ENCODE measurements at regions not wholly inside any gene's neighbourhood (a gene's known extent, or its start where the extent isn't known, plus 50 kb on each side); places are given as distances from the start of the nearest gene placed in this dataset.

DNA sequence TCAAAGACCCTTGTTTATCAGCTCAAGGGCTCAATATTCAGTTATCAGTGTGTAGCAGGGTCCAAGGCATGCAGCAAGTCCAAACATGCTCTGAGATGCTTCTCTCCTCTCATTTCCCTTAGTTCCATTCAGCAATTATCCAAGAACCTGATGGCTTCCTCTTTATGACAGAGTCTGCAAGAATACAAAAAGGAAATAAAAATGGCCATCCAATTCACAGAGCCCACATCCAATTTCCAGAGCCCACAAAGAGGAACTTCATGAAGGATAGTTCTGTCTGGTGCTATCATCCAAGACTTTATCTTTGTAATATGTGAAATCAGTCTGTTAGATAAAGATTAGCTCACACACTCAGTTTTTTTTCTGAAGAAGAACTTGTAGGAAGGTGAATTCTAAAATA is 217.2 kb downstream of the LACC1 start:
- no peak for DNase-seq (ENCODE audit: low spot score)

DNA sequence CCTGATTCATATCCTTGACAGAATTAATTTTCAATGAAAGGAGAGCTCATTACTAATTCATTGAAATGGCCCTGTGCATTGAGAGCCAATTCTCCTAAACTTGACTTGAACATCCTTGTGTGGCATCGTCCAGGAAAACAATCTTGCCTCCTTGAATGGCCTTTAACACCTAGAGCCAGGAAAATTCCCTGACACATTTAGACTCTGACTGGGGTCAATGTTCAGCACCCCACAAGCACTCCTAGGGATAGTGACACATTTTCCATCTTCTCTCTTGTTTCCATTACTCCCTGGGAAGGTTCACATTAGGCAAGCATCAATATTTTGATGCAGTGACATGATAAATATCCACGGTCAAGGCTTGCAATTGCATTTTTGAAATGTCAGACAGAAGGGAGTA is 218.9 kb downstream of the LACC1 start:
- DNase-seq (ENCODE audit: low spot score), result no peak

DNA sequence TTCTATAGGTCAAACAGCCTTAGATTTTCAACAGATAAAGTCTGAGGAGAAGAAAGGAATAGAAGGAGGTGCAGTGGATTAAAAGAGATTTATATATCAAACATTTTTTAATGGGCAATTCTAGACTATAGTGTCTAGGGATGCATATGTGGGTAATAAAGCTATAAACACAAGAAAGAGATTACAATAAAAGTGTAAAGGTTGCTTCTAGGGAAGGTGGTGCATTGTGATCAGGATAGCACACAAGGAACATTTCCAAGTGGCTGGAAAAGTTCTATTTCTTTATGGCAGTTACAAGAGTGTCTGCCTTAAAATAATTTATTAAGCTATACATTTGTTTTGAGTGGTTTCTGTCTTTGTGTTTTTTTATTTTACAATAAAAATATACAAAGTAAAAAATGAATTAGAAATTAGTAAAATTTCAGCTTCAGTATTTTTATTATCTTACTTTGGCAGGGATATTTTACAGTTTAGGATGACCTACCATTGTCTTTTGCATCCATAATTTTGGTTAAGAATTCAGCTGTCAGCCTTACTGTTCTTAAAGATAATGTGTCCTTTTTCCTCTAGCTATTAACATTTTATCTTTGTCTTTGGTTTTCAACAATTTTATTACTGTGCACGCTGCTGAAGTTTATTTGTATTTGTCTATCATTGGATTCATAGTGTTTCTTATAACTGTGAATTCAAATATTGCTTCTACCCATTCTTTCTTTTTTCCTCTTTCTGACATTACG is 221.8 kb downstream of the LACC1 start:
- no peak for DNase-seq (ENCODE audit: low spot score)

DNA sequence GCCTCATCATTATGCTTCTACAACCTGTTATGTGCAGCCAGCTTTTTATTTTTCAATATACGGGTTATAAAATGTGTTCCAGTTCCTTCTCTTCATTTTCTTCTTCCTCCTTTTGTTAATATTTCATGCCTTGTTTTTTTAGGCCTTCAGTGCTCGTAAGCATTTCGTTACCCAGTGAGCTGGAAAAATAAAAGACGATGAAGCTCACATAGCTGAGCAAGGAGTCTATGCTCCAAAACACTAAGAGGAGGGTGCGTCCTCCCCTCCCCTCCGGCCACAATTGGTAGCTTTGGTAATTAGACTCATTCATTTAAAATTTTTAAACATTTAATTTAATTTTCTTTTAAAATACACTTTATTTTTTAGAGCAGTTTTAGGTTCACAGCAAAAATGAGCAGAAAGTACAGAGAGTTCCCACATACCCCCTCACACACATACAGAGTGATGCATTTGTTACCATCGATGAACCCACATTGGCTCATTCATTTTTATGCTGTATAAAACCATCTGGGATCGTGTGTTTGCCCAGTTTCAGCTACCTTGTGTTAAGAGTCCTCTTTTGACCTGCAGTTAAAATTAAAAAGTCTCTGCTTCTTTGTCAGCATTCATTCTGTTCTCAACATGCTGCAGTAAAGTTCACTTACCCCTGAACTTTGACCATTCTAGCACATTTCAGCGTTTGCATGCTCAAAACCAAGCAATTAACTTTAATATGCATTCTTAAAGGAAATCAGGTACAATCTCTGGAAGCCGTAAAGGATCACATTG is 223.9 kb downstream of the LACC1 start:
- no peak for DNase-seq (ENCODE audit: low spot score)

DNA sequence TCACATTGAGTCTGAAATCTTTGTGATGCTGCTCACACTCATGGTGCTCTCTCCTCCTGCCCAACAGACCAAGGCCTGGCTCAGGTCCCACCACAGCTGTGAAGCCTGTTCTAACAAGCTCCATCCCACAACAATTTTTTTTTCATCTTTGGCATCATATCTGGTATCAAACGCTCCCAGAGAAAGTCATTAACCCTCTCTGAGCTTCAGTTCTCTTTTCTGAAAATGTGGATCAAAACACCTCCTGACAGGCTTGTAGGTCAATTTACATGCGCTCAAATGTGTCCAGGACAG is 224.4 kb downstream of the LACC1 start:
- no peak for DNase-seq (ENCODE audit: low spot score)

GRCh38 chr13:44104969-44105368 is 225.3 kb downstream of the LACC1 start:
- no peak for DNase-seq (ENCODE audit: low spot score)

- no peak for DNase-seq (ENCODE audit: low spot score)
Observed at GRCh38 chr13:44106266-44107152, 226.8 kb downstream of the LACC1 start.

DNA sequence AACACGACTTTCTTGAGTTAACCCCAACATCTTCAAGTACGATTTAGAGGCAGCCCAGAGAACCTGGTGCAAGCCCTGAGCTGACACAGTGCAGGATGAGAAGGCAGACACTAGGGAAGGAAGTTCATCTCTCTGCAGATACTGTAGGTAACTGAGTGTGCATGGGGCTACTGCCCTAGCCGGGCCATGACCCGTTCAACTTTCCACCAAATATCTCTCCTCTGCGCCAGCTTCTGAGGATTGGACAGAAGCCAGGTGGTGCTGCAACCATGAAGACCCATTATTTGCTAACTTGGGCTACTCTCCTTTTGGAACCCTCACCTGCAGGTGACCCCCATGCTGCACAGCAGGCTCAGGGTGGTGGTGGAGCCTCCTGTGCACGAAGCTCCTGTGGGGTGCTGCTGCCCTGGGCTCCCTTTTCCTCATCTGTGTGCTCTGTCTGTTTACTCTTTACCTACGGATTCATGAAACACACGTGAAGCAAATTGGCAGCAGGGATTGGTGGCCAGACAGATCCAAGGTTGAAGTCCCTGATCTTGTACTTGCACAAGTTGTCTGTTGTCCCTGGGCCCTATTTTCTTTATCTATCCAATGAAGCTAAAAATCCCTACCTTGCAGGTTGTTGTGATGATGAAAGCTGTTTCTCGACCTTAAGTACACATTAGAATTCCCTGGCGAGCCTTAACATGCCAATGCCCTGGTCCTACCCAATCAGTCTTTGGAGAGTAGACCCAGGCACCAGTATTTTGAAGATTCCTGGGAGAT is 227.8 kb downstream of the LACC1 start:
- DNase-seq (ENCODE audit: low spot score), result no peak

- DNase-seq (ENCODE audit: low spot score), result peak; percentile 16
Observed at GRCh38 chr13:44108331-44108858, 228.7 kb downstream of the LACC1 start.

DNA sequence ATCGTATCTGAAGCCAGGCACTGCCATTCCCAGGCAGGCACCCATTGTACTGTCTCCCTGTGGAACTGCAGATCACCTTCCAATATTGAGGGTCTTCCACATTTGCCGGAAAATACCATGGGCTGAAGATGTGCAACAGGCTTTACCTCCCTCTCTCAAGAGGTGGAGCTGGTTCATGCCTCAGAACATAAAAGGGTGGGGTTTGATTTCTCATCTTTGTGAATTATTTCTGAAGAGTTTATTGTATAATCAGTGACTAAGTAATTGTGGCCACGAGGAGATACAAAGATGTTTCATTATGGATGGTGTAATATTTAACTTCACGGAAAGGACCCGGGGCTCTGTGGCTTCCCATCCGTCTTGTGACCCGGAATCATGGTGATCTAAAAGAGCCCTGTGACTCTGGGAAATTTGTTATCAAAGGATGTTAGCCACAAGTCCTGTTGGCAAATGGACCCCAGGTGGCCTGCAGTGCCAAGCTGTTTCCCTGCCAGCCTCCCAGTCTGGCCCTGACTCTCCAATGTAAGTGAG is 230.5 kb downstream of the LACC1 start:
- no peak for DNase-seq (ENCODE audit: low spot score)

DNA sequence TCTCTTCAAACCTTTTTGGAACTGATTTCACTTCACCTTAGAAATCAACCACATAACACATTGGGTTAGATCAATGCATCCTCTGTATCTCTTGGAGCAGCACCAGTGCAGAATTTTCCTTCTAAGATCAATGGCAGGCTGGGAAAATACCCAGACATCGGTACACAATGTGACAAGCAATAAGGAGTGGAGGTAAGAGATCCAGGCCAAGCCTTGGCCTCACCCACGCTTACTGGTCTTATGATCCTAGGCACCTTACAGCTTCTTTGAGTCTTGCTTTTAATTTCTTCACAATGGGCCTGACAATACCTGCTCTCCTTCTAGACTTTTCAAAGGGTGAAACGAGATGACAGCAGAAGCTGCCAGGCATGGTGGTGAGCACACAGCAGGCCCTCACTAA is 232.0 kb downstream of the LACC1 start:
- no peak for DNase-seq (ENCODE audit: low spot score)

GRCh38 chr13:44112700-44113329 is 233.1 kb downstream of the LACC1 start:
- DNase-seq (ENCODE audit: low spot score), result no peak

DNA sequence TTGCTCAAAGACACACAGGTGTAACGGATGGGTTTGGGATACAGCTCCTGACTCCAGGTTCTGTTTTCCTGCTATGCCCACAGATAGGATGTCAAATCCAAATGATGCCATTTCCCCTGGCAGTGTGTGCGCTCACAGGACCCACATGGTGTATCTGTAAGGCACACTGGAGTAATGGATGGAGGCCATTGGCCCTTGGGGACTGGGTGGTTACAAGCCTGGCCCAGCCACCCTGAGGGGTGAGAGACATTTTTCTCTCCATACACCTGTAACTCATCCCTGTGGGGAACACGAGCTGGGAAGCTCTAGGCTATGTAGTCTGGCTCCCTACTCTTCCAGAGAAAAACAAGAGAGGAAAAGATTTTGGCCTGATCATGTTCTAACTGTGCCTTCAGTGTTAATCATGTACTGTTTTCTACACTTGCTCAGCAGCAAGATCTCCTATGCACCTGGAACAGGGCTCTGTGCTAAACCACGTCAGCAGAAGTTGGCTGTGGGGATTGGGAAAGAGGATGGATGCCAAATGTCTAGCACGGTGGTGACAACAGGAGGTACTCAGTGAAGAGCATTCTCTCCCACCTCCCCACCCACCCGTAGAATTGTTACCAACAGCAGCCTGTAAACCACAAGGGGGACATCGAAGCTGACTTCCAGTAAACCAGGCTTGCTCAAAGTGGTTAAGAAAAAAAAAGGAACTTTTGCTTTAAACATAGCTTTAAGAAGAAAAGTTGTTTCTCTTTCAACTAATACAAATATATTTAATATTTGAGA is 237.0 kb downstream of the LACC1 start:
- DNase-seq (ENCODE audit: low spot score), result no peak

DNA sequence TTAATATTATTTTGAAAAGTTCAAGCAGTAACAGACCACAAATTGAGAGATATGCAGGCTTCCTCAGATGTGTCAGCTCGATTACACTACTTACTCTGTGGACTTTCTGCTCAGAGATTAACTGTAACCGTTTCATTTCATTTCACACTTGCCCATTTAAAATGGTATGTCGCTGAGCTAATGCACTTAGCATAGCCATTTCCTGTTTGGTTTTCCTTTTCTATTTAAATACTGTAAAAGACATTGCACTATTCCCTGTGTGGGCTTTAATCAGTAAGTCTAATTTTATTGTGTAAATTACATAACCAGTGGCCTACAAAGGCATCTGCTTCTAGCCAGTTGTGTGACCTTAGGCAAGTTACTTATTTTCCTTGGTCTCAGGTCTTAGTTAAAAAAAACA is 237.6 kb downstream of the LACC1 start:
- peak; percentile 20 for DNase-seq (ENCODE audit: low spot score)

DNA sequence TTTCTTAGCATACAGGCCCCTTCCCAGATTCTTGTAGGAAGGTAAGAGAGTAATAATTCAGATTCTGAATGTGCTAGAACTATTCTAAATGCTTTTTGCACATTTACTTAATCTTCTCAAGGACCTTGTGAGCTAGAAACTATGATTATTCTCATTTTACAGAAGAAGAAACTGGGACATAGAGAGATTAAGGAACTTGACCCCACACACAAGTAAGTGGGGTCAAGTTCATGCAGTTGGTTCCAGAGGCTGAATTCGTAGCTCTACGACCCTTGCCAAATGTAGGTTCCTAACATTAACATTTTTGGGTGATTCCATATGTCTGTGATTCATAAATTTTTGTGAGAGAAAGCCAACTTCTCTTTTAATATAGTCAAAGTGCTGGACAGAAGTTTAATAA is 238.1 kb downstream of the LACC1 start:
- no peak for DNase-seq (ENCODE audit: low spot score)

DNA sequence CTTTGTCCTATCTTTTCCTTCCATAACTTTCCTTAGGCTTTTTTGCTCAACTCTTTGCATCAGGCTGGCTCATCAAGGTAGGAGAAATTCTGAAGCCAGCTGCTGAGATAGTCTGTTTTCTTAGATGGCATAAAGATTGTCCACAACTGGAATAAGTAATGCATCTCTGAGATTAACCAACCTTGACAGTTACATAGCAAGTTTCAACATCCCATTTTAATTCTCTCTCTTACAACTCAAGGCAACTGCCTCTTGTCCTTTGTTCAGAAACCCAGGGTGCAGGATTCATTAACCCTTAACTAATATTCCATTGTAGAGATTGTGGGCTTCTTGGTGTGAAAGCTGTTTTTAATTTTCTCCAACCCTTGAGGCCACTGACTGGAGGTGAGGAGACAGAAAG is 239.2 kb downstream of the LACC1 start:
- no peak for DNase-seq (ENCODE audit: low spot score)

GRCh38 chr13:44120043-44120442 is 240.3 kb downstream of the LACC1 start:
- DNase-seq (ENCODE audit: low spot score), result no peak

- DNase-seq (ENCODE audit: low spot score), result no peak
Observed at GRCh38 chr13:44120849-44121755, 241.4 kb downstream of the LACC1 start.

- DNase-seq (ENCODE audit: low spot score), result no peak
Observed at GRCh38 chr13:44124352-44124751, 244.6 kb downstream of the LACC1 start.

Measured in kidney capillary endothelial cell (primary cell).